HG02623 (cell line): ENCODE measurements at regions not wholly inside any gene's neighbourhood (a gene's known extent, or its start where the extent isn't known, plus 50 kb on each side); places are given as distances from the start of the nearest gene placed in this dataset.
A peak's percentile ranks its signal among the peaks of the same experiment; 100 is the strongest.

ENCODE experiments used
- ATAC-seq: cut with Tn5 transposase; IDR thresholded peaks from one replicate; pipeline ENCODE4 v1.9.1; 2021; ENCODE audit warnings: moderate library complexity; ENCODE audit not compliant: unreplicated experiment

GRCh38 chr15:97728791-97729190, 231.7 kb upstream of the ARRDC4 start:
- ATAC-seq, result no peak

- ATAC-seq, result no peak
Observed at GRCh38 chr15:97729270-97729669, 231.2 kb upstream of the ARRDC4 start.

- ATAC-seq, result no peak
Observed at GRCh38 chr15:97730315-97730714, 230.2 kb upstream of the ARRDC4 start.

- no peak for ATAC-seq
Observed at GRCh38 chr15:97731859-97732258, 228.6 kb upstream of the ARRDC4 start.

- no peak for ATAC-seq
Observed at GRCh38 chr15:97733373-97733772, 227.1 kb upstream of the ARRDC4 start.

- no peak for ATAC-seq
Observed at GRCh38 chr15:97736748-97737147, 223.8 kb upstream of the ARRDC4 start.

GRCh38 chr15:97745481-97746071, 214.9 kb upstream of the ARRDC4 start:
- ATAC-seq, result peak; percentile 85

- ATAC-seq, result no peak
Observed at GRCh38 chr15:97747342-97747741, 213.2 kb upstream of the ARRDC4 start.

- no peak for ATAC-seq
Observed at GRCh38 chr15:97748576-97748975, 211.9 kb upstream of the ARRDC4 start.

GRCh38 chr15:97750060-97750459, 210.4 kb upstream of the ARRDC4 start:
- no peak for ATAC-seq

GRCh38 chr15:97755726-97756125, 204.8 kb upstream of the ARRDC4 start:
- no peak for ATAC-seq

GRCh38 chr15:97759363-97759762, 201.1 kb upstream of the ARRDC4 start:
- no peak for ATAC-seq

GRCh38 chr15:97761110-97761509, 199.4 kb upstream of the ARRDC4 start:
- no peak for ATAC-seq

- ATAC-seq, result no peak
Observed at GRCh38 chr15:97783240-97783639, 177.3 kb upstream of the ARRDC4 start.

- ATAC-seq, result no peak
Observed at GRCh38 chr15:97786741-97787140, 173.8 kb upstream of the ARRDC4 start.

- no peak for ATAC-seq
Observed at GRCh38 chr15:97790180-97790579, 170.3 kb upstream of the ARRDC4 start.

- ATAC-seq, result no peak
Observed at GRCh38 chr15:97791824-97792792, 168.4 kb upstream of the ARRDC4 start.

GRCh38 chr15:97804950-97805349, 155.6 kb upstream of the ARRDC4 start:
- ATAC-seq, result no peak

GRCh38 chr15:97806766-97807165, 153.7 kb upstream of the ARRDC4 start:
- ATAC-seq, result no peak

- no peak for ATAC-seq
Observed at GRCh38 chr15:97815835-97816234, 144.7 kb upstream of the ARRDC4 start.

- ATAC-seq, result no peak
Observed at GRCh38 chr15:97817276-97817890, 143.1 kb upstream of the ARRDC4 start.

GRCh38 chr15:97836003-97836402, 124.5 kb upstream of the ARRDC4 start:
- ATAC-seq, result no peak
